ENCODE measurements at regions not wholly inside any gene's neighbourhood (a gene's known extent, or its start where the extent isn't known, plus 50 kb on each side); places are given as distances from the start of the nearest gene placed in this dataset.

GRCh38 chr14:76551906-76552305 is 176.0 kb downstream of the ESRRB start:
- DNase-seq (ENCODE audit: extremely low read depth, low read depth, low spot score): no peak

GRCh38 chr14:76564471-76565422 is 188.8 kb downstream of the ESRRB start:
- no peak for DNase-seq (ENCODE audit: extremely low read depth, low read depth, low spot score)

DNA sequence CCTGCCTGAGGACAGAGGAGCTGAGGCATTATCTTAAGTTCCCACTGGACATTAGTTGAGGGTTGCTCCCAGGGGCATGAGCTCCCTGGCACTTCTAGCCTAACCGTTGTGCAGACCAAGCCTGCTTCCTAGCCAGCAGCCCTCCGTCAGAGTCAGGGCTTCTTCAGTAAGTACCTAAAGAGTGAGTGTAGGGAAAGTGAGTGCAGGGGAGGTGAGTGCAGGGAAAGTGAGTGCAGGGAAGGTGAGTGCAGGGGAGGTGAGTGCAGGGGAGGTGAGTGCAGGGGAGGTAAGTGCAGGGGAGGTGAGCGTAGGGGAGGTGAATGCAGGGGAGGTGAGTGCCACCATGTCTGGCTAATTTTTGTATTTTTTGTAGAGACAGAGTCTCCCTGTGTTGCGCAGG is 190.5 kb downstream of the ESRRB start:
- DNase-seq (ENCODE audit: extremely low read depth, low read depth, low spot score): no peak

- DNase-seq (ENCODE audit: extremely low read depth, low read depth, low spot score): no peak
These were observed 186.7 kb upstream of the VASH1 start for GRCh38 chr14:76574416-76575095.

GRCh38 chr14:76575108-76575507 is 186.2 kb upstream of the VASH1 start:
- no peak for DNase-seq (ENCODE audit: extremely low read depth, low read depth, low spot score)

DNA sequence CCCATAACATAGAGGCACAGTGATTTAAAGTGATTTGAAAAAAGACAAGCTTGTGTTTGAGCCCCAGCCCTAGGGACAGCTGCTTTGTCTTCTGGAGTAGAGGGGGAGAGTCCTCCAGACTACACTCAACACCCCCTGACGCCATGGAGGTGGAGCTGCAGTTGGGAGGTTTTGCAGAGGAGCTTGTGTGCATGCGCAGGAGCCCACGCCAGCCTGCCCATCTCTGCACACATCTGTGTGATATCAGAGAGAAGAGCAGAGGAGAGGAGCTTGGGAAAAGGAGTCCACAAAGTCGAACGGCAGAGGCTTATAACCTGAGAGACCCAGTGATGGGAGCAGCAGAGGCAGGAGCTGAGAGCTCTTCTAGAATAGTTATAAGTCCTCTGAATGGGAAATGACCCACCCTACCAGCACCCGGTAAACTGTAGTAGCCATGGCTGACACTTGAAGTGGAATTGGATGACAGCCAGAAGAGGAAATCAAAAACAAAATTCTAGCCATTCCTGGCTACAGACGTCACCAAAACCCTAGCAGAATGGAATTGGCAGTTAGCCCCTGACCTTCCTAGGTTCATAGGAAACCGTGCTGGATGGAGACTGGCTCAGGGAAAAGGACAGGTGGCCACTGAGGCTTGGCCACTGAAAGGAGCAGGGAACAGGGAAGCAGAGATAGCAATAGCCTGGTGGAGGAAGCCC is 185.1 kb upstream of the VASH1 start:
- DNase-seq (ENCODE audit: extremely low read depth, low read depth, low spot score): peak; percentile 33

DNA sequence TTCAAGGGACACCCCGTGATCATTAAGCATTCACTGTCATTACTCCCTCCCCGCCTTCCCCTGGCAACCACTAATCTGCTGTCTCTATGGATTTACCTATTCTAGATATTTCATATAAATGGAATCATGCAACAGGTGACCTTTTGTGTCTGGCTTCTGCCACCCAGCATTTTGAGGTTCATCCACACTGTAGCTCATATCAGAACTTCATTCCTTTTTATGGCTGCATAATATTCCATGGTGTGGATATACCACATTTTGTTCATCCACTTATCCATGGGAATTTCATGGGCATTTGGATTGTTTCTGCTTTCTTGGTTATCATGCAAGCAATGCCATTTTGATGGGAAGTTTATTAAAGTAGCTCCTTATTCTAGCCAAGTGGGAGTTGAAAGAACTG is 184.2 kb upstream of the VASH1 start:
- DNase-seq (ENCODE audit: extremely low read depth, low read depth, low spot score): no peak

GRCh38 chr14:76577837-76578236 is 183.4 kb upstream of the VASH1 start:
- no peak for DNase-seq (ENCODE audit: extremely low read depth, low read depth, low spot score)

GRCh38 chr14:76580399-76580798 is 180.9 kb upstream of the VASH1 start:
- DNase-seq (ENCODE audit: extremely low read depth, low read depth, low spot score): no peak

DNA sequence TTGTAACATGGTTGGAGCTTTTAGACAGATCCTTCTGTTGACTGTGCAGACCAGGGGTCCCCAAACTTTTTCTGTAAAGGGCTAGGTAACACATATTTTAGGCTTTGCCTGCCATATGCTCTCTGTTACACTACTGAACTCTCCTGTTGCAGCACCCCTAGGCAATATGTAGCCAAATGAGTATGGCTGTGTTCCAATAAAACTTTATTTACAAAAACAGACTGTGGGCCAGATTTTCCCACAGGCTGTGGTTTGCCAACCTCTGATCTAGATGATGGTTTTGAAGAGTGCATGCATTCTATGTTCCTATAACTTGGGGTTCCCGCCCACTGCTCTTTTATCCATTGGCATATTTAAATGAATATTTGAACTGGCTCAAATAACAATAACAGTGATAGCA is 180.3 kb upstream of the VASH1 start:
- no peak for DNase-seq (ENCODE audit: extremely low read depth, low read depth, low spot score)

- no peak for DNase-seq (ENCODE audit: extremely low read depth, low read depth, low spot score)
These were observed 179.7 kb upstream of the VASH1 start for GRCh38 chr14:76581592-76581991.

- DNase-seq (ENCODE audit: extremely low read depth, low read depth, low spot score): no peak
These were observed 178.8 kb upstream of the VASH1 start for GRCh38 chr14:76582447-76582846.

- DNase-seq (ENCODE audit: extremely low read depth, low read depth, low spot score): no peak
These were observed 178.1 kb upstream of the VASH1 start for GRCh38 chr14:76583174-76583573.

DNA sequence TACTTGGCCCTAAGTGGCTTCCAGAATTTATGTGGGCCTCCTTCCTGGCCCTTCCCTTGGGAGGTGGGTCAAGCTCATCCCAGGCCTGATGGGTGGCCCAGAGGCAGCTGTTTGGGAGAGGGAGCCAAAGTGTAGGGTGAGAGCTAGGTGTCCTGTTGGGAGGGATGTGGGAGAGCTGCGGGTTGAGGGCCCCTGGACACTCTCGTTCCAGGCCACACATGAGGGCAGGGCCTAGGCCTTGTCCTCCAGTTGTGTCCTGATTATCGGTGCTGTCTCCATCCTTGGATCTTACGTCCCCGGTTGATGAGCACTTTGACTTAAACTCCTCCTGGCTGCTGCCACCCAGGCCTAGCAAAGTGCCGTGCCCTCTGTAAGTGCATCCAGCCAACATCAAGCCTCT is 177.5 kb upstream of the VASH1 start:
- no peak for DNase-seq (ENCODE audit: extremely low read depth, low read depth, low spot score)

- DNase-seq (ENCODE audit: extremely low read depth, low read depth, low spot score): peak; percentile 20
These were observed 177.0 kb upstream of the VASH1 start for GRCh38 chr14:76584271-76584702.

GRCh38 chr14:76585616-76586015 is 175.7 kb upstream of the VASH1 start:
- no peak for DNase-seq (ENCODE audit: extremely low read depth, low read depth, low spot score)

GRCh38 chr14:76589246-76589645 is 172.0 kb upstream of the VASH1 start:
- no peak for DNase-seq (ENCODE audit: extremely low read depth, low read depth, low spot score)

GRCh38 chr14:76591266-76591665 is 170.0 kb upstream of the VASH1 start:
- no peak for DNase-seq (ENCODE audit: extremely low read depth, low read depth, low spot score)

DNA sequence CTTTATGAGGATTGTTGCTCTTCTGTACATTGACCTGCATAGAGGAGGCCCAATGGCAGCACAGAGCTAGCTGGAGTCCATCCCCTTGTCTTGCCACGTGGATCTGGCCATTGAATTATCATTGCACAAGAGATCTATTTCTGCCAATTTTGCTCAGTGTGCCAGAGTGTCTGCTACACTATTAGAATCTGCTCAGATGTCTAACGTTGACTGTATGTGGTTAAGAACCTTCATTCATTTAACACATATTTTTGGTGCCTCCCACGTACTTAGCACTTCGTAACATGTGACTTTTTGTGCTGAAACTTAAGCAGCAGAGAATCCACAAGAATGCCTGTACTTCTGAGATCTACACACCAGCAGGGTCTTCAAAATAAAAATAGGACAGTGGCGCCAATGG is 166.0 kb upstream of the VASH1 start:
- no peak for DNase-seq (ENCODE audit: extremely low read depth, low read depth, low spot score)

GRCh38 chr14:76597387-76597786 is 163.9 kb upstream of the VASH1 start:
- no peak for DNase-seq (ENCODE audit: extremely low read depth, low read depth, low spot score)

DNA sequence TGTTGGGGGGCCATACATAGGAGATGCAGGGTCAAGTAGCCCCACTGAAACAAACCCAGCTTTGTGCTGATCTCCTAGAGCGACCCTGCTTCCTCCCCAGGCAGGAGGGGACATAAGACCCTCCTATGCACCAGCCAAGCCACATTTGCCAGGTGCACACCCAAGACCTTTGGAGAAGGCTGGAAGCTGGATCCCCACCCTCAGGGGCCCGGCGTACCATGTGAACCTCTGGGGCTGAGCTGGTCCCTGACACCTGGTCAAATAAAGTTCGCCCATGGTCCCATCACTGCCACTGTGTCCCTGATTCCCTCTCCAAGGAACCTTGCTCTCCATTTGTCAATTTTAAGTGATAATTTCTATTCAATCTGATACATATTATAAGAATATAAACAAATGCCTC is 162.1 kb upstream of the VASH1 start:
- DNase-seq (ENCODE audit: extremely low read depth, low read depth, low spot score): no peak

Measured in glomerular endothelial cell (primary cell).